H9 (cell line): ENCODE measurements at regions not wholly inside any gene's neighbourhood (a gene's known extent, or its start where the extent isn't known, plus 50 kb on each side); places are given as distances from the start of the nearest gene placed in this dataset.

Source experiments
- DNase-seq: peaks from one replicate; pipeline ENCODE4 v3.0.0-alpha.2; 2017
- H2AFZ ChIP-seq: one replicate; pipeline ENCODE4 v1.6.1; 2013; ENCODE audit warnings: mild to moderate bottlenecking, low read length, control low read depth, moderate library complexity
- H2AK5ac ChIP-seq: 2 replicates; pipeline ENCODE4 v1.6.1; 2013; ENCODE audit warnings: low read length, control low read depth, mixed read lengths; ENCODE audit not compliant: insufficient read length
- H2BK120ac ChIP-seq: one replicate; pipeline ENCODE4 v1.6.1; 2013; ENCODE audit warnings: low read depth, mild to moderate bottlenecking, low read length, control low read depth, inconsistent platforms; ENCODE audit not compliant: poor library complexity, severe bottlenecking
- H2BK12ac ChIP-seq: 2 replicates; pipeline ENCODE4 v1.6.1; 2013; ENCODE audit warnings: low read length, control low read depth, mixed read lengths, low read depth; ENCODE audit not compliant: insufficient read length
- H2BK15ac ChIP-seq: 2 replicates; pipeline ENCODE4 v1.6.1; 2013; ENCODE audit warnings: low read depth, low read length, control low read depth
- H2BK20ac ChIP-seq: one replicate; pipeline ENCODE4 v1.6.1; 2013; ENCODE audit warnings: low read depth, mild to moderate bottlenecking, low read length, control low read depth, inconsistent platforms; ENCODE audit not compliant: poor library complexity, severe bottlenecking
- H2BK5ac ChIP-seq: 2 replicates; pipeline ENCODE4 v1.6.1; 2013; ENCODE audit warnings: low read length, control low read depth, mixed read lengths; ENCODE audit not compliant: insufficient read length
- H3K14ac ChIP-seq: 2 replicates; pipeline ENCODE4 v1.6.1; 2013; ENCODE audit warnings: low read length, control low read depth; ENCODE audit not compliant: insufficient read depth
- H3K18ac ChIP-seq: 2 replicates; pipeline ENCODE4 v1.6.1; 2013; ENCODE audit warnings: low read depth, mild to moderate bottlenecking, mixed read lengths, low read length, control low read depth; ENCODE audit not compliant: insufficient read length
- H3K23ac ChIP-seq: 2 replicates; pipeline ENCODE4 v1.6.1; 2013; ENCODE audit warnings: low read length, control low read depth, mixed read lengths, low read depth; ENCODE audit not compliant: insufficient read length
- H3K23me2 ChIP-seq: 2 replicates; pipeline ENCODE4 v1.6.1; 2013; ENCODE audit warnings: low read depth, mild to moderate bottlenecking, mixed read lengths, low read length, control low read depth; ENCODE audit not compliant: insufficient read length, poor library complexity, severe bottlenecking
- H3K27ac ChIP-seq: 2 replicates; pipeline ENCODE4 v1.5.1; 2013; ENCODE audit warnings: low read length, control low read depth, mixed read lengths, low read depth; ENCODE audit not compliant: insufficient read length
- H3K27me3 ChIP-seq: 2 replicates; pipeline ENCODE4 v1.6.1; 2013; ENCODE audit warnings: low read length, control low read depth, inconsistent platforms; ENCODE audit not compliant: insufficient read depth
- H3K4ac ChIP-seq: 2 replicates; pipeline ENCODE4 v1.6.1; 2013; ENCODE audit warnings: low read depth, mild to moderate bottlenecking, control low read depth, inconsistent platforms, low read length, moderate library complexity
- H3K4me1 ChIP-seq: 2 replicates; pipeline ENCODE4 v1.6.1; 2013; ENCODE audit warnings: low read length, control low read depth, inconsistent platforms; ENCODE audit not compliant: insufficient read depth
- H3K4me2 ChIP-seq: 2 replicates; pipeline ENCODE4 v1.6.1; 2013; ENCODE audit warnings: low read length, control low read depth, mixed read lengths; ENCODE audit not compliant: insufficient read length, insufficient read depth
- H3K56ac ChIP-seq: 2 replicates; pipeline ENCODE4 v1.6.1; 2013; ENCODE audit warnings: low read depth, mild to moderate bottlenecking, mixed read lengths, low read length, control low read depth; ENCODE audit not compliant: insufficient read length
- H3K79me1 ChIP-seq: 2 replicates; pipeline ENCODE4 v1.6.1; 2013; ENCODE audit warnings: low read depth, mild to moderate bottlenecking, moderate library complexity, low read length, control low read depth, inconsistent platforms; ENCODE audit not compliant: insufficient read depth, poor library complexity, severe bottlenecking
- H3K79me2 ChIP-seq: 2 replicates; pipeline ENCODE4 v1.6.1; 2013; ENCODE audit warnings: low read length, control low read depth, inconsistent platforms; ENCODE audit not compliant: insufficient read depth
- H3K9ac ChIP-seq: 2 replicates; pipeline ENCODE4 v1.6.1; 2013; ENCODE audit warnings: low read length, control low read depth, mixed read lengths; ENCODE audit not compliant: insufficient read length; ENCODE audit errors: extremely low read depth
- H3K9me3 ChIP-seq: one replicate; pipeline ENCODE4 v1.6.1; 2013; ENCODE audit warnings: low read depth, low read length, inconsistent platforms; ENCODE audit not compliant: control insufficient read depth
- H3T11ph ChIP-seq: one replicate; pipeline ENCODE4 v1.6.1; 2013; ENCODE audit warnings: mild to moderate bottlenecking, low read length, control low read depth, inconsistent platforms
- H4K20me1 ChIP-seq: one replicate; pipeline ENCODE4 v1.6.1; 2013; ENCODE audit not compliant: control insufficient read depth, insufficient read length, insufficient read depth
- H4K5ac ChIP-seq: 2 replicates; pipeline ENCODE4 v1.6.1; 2013; ENCODE audit warnings: low read depth, mild to moderate bottlenecking, mixed read lengths, low read length, control low read depth; ENCODE audit not compliant: insufficient read length
- H4K8ac ChIP-seq: replicated peaks from 2 replicates; pipeline ENCODE4 v1.6.1; 2013; ENCODE audit warnings: low read length, control low read depth, mixed read lengths, low read depth; ENCODE audit not compliant: insufficient read length
- H4K91ac ChIP-seq: 2 replicates; pipeline ENCODE4 v1.6.1; 2013; ENCODE audit warnings: low read depth, mild to moderate bottlenecking, moderate library complexity, mixed read lengths, low read length, control low read depth; ENCODE audit not compliant: insufficient read length
- H3K27ac Mint-ChIP-seq, 3 experiments: 2 replicates in 2 of 3; 3 replicates in 1 of 3; pipeline ENCODE4 v1.8.0; 2020 to 2021; ENCODE audit warnings: mixed read lengths in 3 of 3, mild to moderate bottlenecking in 1 of 3, moderate library complexity in 1 of 3
- H3K27me3 Mint-ChIP-seq: 2 replicates; pipeline ENCODE4 v1.8.0; 2021; ENCODE audit warnings: low read depth, mild to moderate bottlenecking, moderate library complexity, mixed read lengths
- H3K36me3 Mint-ChIP-seq, 3 experiments: 2 replicates in 2 of 3; 3 replicates in 1 of 3; pipeline ENCODE4 v1.8.0; 2020 to 2021; ENCODE audit warnings: low read depth in 3 of 3, mixed read lengths in 3 of 3; ENCODE audit not compliant: insufficient read depth in 1 of 3
- H3K4me1 Mint-ChIP-seq, 2 experiments: 2 replicates each; pipeline ENCODE4 v1.8.0; 2020; ENCODE audit warnings: mixed read lengths in 2 of 2
- H3K4me3 Mint-ChIP-seq, 2 experiments: 2 replicates in 1 of 2; 3 replicates in 1 of 2; pipeline ENCODE4 v1.8.0; 2020 to 2021; ENCODE audit warnings: mild to moderate bottlenecking in 2 of 2, mixed read lengths in 2 of 2, moderate library complexity in 1 of 2
- H3K9me3 Mint-ChIP-seq, 2 experiments: 2 replicates in 1 of 2; 3 replicates in 1 of 2; pipeline ENCODE4 v1.8.0; 2020; ENCODE audit warnings: mild to moderate bottlenecking in 2 of 2, mixed read lengths in 2 of 2, moderate library complexity in 1 of 2
- WGBS: extraction: QIAGEN DNeasy Blood & Tissue Kit; methylation state at CpG from one replicate; pipeline ENCODE4 v1.1.7; 2013; ENCODE audit warnings: missing lambda C conversion rate, low lambda C conversion rate, mixed read lengths; ENCODE audit not compliant: insufficient read length; ENCODE audit errors: extremely low coverage; 5-methylcytosine and 5-hydroxymethylcytosine counted together
- TF ChIP-seq, protein P1 (sequence below): fragments of 200-600 bp; sonication (generic); conservative IDR thresholded peaks from 3 replicates; pipeline ENCODE4 v1.8.0; 2021; ENCODE audit warnings: antibody characterized with exemption, mild to moderate bottlenecking

DNA sequence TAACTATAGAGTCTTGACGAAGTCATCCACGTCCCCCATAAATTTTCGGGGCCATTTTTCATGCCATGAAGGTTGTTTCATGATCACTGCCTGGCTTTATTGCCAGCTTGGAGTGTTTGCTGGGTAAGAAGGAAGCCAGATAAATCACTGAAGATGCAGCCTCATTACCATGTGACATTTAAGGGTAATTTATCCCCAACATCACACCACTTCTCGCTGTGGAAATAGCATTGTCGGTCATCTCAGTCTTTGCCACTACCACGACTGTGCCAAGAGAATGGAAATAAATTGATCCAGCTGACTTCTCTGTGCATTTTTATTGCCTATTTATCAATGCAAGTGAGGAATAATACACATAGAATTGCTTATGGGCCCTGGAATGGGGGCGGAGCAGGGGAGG is 617.9 kb downstream of the AJAP1 start:
- H3K27me3 Mint-ChIP-seq = peaks cover 62% of the 10 kb centered on the region

More for the DNA sequence above, 617.9 kb downstream of the AJAP1 start:
- H2BK12ac ChIP-seq = no peak overlapping the region
- H3K18ac ChIP-seq = no peak overlapping the region
- H3K9ac ChIP-seq = no peak overlapping the region
- no peak for DNase-seq
- H2BK15ac ChIP-seq = no peak overlapping the region
- no peaks in the 10 kb centered on the region for H3K79me2 ChIP-seq
- no peak overlapping the region for H2AFZ ChIP-seq
- no peaks in the 10 kb centered on the region for H3K9me3 ChIP-seq
- Mint-ChIP-seq H3K9me3 (peaks cover 8 to 13% of the 10 kb centered on the region in 2 experiments; a peak in 3 of 5 replicates), H3K27ac (no peak overlapping the region), H3K36me3 (peaks cover 0 to 9% (median 0%) of the 10 kb centered on the region in 3 experiments; a peak in 3 of 7 replicates), H3K4me3 (no peak overlapping the region), H3K4me1 (peaks cover 41 to 42% of the 10 kb centered on the region in 2 experiments)
- no peak overlapping the region for H2BK5ac ChIP-seq
- no peak overlapping the region for H2BK120ac ChIP-seq
- no peak overlapping the region for H4K91ac ChIP-seq
- no peak overlapping the region for H3K4ac ChIP-seq
- H3K27me3 ChIP-seq = no peaks in the 10 kb centered on the region
- no peak overlapping the region for H4K8ac ChIP-seq
- TF ChIP-seq, protein P1, sequence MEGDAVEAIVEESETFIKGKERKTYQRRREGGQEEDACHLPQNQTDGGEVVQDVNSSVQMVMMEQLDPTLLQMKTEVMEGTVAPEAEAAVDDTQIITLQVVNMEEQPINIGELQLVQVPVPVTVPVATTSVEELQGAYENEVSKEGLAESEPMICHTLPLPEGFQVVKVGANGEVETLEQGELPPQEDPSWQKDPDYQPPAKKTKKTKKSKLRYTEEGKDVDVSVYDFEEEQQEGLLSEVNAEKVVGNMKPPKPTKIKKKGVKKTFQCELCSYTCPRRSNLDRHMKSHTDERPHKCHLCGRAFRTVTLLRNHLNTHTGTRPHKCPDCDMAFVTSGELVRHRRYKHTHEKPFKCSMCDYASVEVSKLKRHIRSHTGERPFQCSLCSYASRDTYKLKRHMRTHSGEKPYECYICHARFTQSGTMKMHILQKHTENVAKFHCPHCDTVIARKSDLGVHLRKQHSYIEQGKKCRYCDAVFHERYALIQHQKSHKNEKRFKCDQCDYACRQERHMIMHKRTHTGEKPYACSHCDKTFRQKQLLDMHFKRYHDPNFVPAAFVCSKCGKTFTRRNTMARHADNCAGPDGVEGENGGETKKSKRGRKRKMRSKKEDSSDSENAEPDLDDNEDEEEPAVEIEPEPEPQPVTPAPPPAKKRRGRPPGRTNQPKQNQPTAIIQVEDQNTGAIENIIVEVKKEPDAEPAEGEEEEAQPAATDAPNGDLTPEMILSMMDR = no peak
- H3K4me2 ChIP-seq = no peak overlapping the region
- no peak overlapping the region for H3K14ac ChIP-seq
- no peak overlapping the region for H2AK5ac ChIP-seq
- H3K79me1 ChIP-seq = no peaks in the 10 kb centered on the region
- no peak overlapping the region for H3T11ph ChIP-seq
- peaks cover 3% of the 10 kb centered on the region; the same call in 1 of the 2 replicates for H3K4me1 ChIP-seq
- H3K23me2 ChIP-seq = no peaks in the 10 kb centered on the region
- no peak overlapping the region for H3K56ac ChIP-seq
- no peak overlapping the region for H3K27ac ChIP-seq
- no peak overlapping the region for H4K5ac ChIP-seq
- no CpG with 5 or more reads among the region's 7 CpGs for WGBS
- no peaks in the 10 kb centered on the region for H4K20me1 ChIP-seq
- no peak overlapping the region for H3K23ac ChIP-seq
- no peak overlapping the region for H2BK20ac ChIP-seq
